ENCODE measurements at regions not wholly inside any gene's neighbourhood (a gene's known extent, or its start where the extent isn't known, plus 50 kb on each side); places are given as distances from the start of the nearest gene placed in this dataset.

- no peak for TF ChIP-seq ZEB2 (tag by site-specific recombination; IDR thresholded peaks at IDR 0.05)
- no peak for TF ChIP-seq ZNF548 (tag by site-specific recombination; IDR thresholded peaks at IDR 0.05)
- no peak for TF ChIP-seq ZNF544 (tag by site-specific recombination; IDR thresholded peaks at IDR 0.05)
- no peak for TF ChIP-seq AEBP2 (tag by site-specific recombination; IDR thresholded peaks at IDR 0.05; ENCODE audit: borderline replicate concordance)
- TF ChIP-seq, protein P1, sequence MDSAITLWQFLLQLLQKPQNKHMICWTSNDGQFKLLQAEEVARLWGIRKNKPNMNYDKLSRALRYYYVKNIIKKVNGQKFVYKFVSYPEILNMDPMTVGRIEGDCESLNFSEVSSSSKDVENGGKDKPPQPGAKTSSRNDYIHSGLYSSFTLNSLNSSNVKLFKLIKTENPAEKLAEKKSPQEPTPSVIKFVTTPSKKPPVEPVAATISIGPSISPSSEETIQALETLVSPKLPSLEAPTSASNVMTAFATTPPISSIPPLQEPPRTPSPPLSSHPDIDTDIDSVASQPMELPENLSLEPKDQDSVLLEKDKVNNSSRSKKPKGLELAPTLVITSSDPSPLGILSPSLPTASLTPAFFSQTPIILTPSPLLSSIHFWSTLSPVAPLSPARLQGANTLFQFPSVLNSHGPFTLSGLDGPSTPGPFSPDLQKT (IDR thresholded peaks at IDR 0.05; ENCODE audit: borderline replicate concordance, low read depth, low read length): no peak
- no peak for TF ChIP-seq ZNF664 (tag by site-specific recombination; IDR thresholded peaks at IDR 0.05)
- TF ChIP-seq, protein P2, sequence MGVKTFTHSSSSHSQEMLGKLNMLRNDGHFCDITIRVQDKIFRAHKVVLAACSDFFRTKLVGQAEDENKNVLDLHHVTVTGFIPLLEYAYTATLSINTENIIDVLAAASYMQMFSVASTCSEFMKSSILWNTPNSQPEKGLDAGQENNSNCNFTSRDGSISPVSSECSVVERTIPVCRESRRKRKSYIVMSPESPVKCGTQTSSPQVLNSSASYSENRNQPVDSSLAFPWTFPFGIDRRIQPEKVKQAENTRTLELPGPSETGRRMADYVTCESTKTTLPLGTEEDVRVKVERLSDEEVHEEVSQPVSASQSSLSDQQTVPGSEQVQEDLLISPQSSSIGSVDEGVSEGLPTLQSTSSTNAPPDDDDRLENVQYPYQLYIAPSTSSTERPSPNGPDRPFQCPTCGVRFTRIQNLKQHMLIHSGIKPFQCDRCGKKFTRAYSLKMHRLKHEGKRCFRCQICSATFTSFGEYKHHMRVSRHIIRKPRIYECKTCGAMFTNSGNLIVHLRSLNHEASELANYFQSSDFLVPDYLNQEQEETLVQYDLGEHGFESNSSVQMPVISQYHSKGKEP (tag by site-specific recombination; IDR thresholded peaks at IDR 0.05): no peak
- TF ChIP-seq ZBTB6 (tag by site-specific recombination; IDR thresholded peaks at IDR 0.05): no peak
- ChIA-PET CTCF (interaction anchor here (0.6 to 0.7 kb wide), 2 partner anchors 84 to 751 kb away, joined by 3 read pairs; no protein-coding TSS in a partner anchor), POLR2A (no interaction called here)
- Histone ChIP-seq H3K36me3 (ENCODE audit: control insufficient read depth in 2 of 2, insufficient read depth in 1 of 2, low read length in 2 of 2) (no peaks in the 10 kb centered on the region), H3K4me1 (ENCODE audit: control insufficient read depth, insufficient read depth, low read length) (no peaks in the 10 kb centered on the region), H3K27ac (ENCODE audit: extremely low read depth, low read depth, low read length) (no peak overlapping the region), H3K4me3 (ENCODE audit: low read depth, low read length) (no peak overlapping the region), H3K9me3 (ENCODE audit: control insufficient read depth, insufficient read depth, low read depth, low read length) (no peaks in the 10 kb centered on the region)
These were observed 196.0 kb downstream of the KLF5 start for GRCh38 chr13:73254827-73255226.

DNA sequence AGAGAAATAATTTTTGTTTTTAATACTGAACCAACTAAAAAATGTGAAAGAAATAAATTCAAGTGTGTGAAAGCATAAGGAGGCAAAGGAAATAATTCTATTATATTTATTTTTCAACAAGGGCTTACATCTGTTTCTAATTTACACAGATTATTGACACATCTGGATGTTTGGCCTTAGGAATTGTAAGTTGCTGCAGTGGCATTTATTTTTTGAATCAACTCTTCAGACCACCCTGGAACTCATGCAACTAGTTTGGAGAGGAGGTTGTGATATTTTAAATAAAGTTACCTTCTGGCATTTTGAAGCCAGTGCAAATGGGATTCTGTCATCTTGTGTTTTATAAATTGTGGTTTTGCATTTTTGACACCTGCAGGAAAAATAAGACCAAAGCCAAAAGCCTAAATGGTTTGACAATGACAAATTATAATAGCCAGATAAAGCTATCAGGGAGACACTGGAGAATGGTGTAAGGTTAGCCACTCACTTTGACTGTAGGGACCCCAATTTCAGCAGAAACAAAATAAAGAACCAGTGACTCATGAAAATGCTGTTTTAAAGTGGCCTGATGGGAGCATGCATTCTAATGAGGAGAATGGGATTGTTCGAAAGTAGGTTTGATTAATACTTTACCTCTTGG is 192.9 kb downstream of the KLF5 start:
- H3K4me3 ChIP-seq (ENCODE audit: low read depth, low read length): no peak overlapping the region
- ChIA-PET CTCF (no interaction called here), POLR2A (no interaction called here)
- no peaks in the 10 kb centered on the region for H3K36me3 ChIP-seq (ENCODE audit: control insufficient read depth in 2 of 2, insufficient read depth in 1 of 2, low read length in 2 of 2)
- TF ChIP-seq SETDB1 (IDR thresholded peaks at IDR 0.05; ENCODE audit: insufficient read length, low read length): no peak
- no peak for TF ChIP-seq ZNF792 (tag by site-specific recombination; IDR thresholded peaks at IDR 0.05)
- no peaks in the 10 kb centered on the region for H3K4me1 ChIP-seq (ENCODE audit: control insufficient read depth, insufficient read depth, low read length)
- H3K9me3 ChIP-seq (ENCODE audit: control insufficient read depth, insufficient read depth, low read depth, low read length): no peaks in the 10 kb centered on the region
- no peak overlapping the region for H3K27ac ChIP-seq (ENCODE audit: extremely low read depth, low read depth, low read length)

GRCh38 chr13:73250061-73250460 is 191.3 kb downstream of the KLF5 start:
- Histone ChIP-seq H3K4me1 (ENCODE audit: control insufficient read depth, insufficient read depth, low read length) (no peaks in the 10 kb centered on the region), H3K4me3 (ENCODE audit: low read depth, low read length) (no peak overlapping the region), H3K36me3 (ENCODE audit: control insufficient read depth in 2 of 2, insufficient read depth in 1 of 2, low read length in 2 of 2) (no peaks in the 10 kb centered on the region), H3K9me3 (ENCODE audit: control insufficient read depth, insufficient read depth, low read depth, low read length) (no peaks in the 10 kb centered on the region), H3K27ac (ENCODE audit: extremely low read depth, low read depth, low read length) (no peak overlapping the region)
- CTCF ChIA-PET: interaction anchor here (0.8 kb wide), 1 partner anchor 119 kb away, joined by 4 read pairs; no protein-coding TSS in a partner anchor
- POLR2A ChIA-PET: no interaction called here
- TF ChIP-seq SETDB1 (IDR thresholded peaks at IDR 0.05; ENCODE audit: insufficient read length, low read length): peak; percentile 69
- TF ChIP-seq ZNF560 (tag by site-specific recombination; IDR thresholded peaks at IDR 0.05; ENCODE audit: borderline replicate concordance): no peak
- TF ChIP-seq ZBTB21 (tag by site-specific recombination; IDR thresholded peaks at IDR 0.05): no peak

All from HEK293 (cell line).